Panc1 (cell line): ENCODE measurements at regions not wholly inside any gene's neighbourhood (a gene's known extent, or its start where the extent isn't known, plus 50 kb on each side); places are given as distances from the start of the nearest gene placed in this dataset.
"Not testable (repeated sequence)": the region's sequence is repeated elsewhere in the genome, so short reads cannot be mapped to it uniquely, and the experiment has no call there.

ENCODE experiments used
- ATAC-seq: fragments of 200-7000 bp; cut with Tn5 transposase; 2 replicates; pipeline ENCODE4 v1.9.1; 2020; ENCODE audit warnings: mild to moderate bottlenecking, moderate library complexity
- BruUV-seq: library from RNA; stranded (reverse); fragments of 400-500 nt; replicated peaks from 2 replicates; lab custom pipeline; 2021; lab: Mats Ljungman, UMichigan
- CTCF ChIA-PET: fragments of 300-600 bp; sonication (Branson Sonifier 250); formaldehyde crosslinking; loops from one replicate; lab custom pipeline; 2022; ENCODE audit warnings: antibody characterized with exemption; lab: Charles Lee
- POLR2A ChIA-PET: fragments of 300-600 bp; sonication (Branson Sonifier 250); formaldehyde crosslinking; loops from one replicate; lab custom pipeline; 2022; ENCODE audit warnings: antibody characterized with exemption; lab: Charles Lee
- DNase-seq: peaks from one replicate; pipeline ENCODE4 v3.0.0-alpha.2; 2010; ENCODE audit warnings: low read depth, low spot score
- H3K27ac ChIP-seq: 2 replicates; pipeline ENCODE4 v1.5.1; 2011; ENCODE audit warnings: mild to moderate bottlenecking, low read length, inconsistent platforms
- H3K27me3 ChIP-seq: fragments of 200-500 bp; sonication (Bioruptor generic); 2 replicates; pipeline ENCODE4 v1.6.0; 2014; ENCODE audit warnings: low read length, inconsistent platforms; ENCODE audit not compliant: control insufficient read depth, insufficient read depth
- H3K36me3 ChIP-seq: fragments of 200-500 bp; sonication (Bioruptor generic); 2 replicates; pipeline ENCODE4 v1.5.1; 2014; ENCODE audit warnings: inconsistent platforms, mild to moderate bottlenecking, low read length, moderate library complexity; ENCODE audit not compliant: control insufficient read depth, insufficient read depth
- H3K4me1 ChIP-seq: 2 replicates; pipeline ENCODE4 v1.5.1; 2011; ENCODE audit warnings: inconsistent platforms, mild to moderate bottlenecking, low read length, moderate library complexity; ENCODE audit not compliant: control insufficient read depth, insufficient read depth
- H3K4me3 ChIP-seq, 2 experiments: 2 replicates each; pipeline ENCODE4 v1.5.1; 2011 to 2012; ENCODE audit warnings: low read depth in 2 of 2, low read length in 2 of 2, mild to moderate bottlenecking in 2 of 2, inconsistent platforms in 1 of 2, moderate library complexity in 1 of 2
- H3K9me3 ChIP-seq: fragments of 200-500 bp; sonication (Bioruptor generic); 2 replicates; pipeline ENCODE4 v1.5.1; 2014; ENCODE audit warnings: low read depth, mild to moderate bottlenecking, inconsistent platforms, low read length, moderate library complexity; ENCODE audit not compliant: control insufficient read depth, insufficient read depth
- POLR2AphosphoS5 ChIP-seq: IDR thresholded peaks from 2 replicates; pipeline ENCODE4 v1.6.1; 2012; ENCODE audit warnings: mild to moderate bottlenecking, low read depth, low read length, moderate library complexity
- SIN3A ChIP-seq: IDR thresholded peaks from 2 replicates; pipeline ENCODE4 v1.6.1; 2012; ENCODE audit warnings: low read depth, mild to moderate bottlenecking, low read length, moderate library complexity, borderline replicate concordance; ENCODE audit not compliant: insufficient read depth
- TCF7L2 ChIP-seq: IDR thresholded peaks from 2 replicates; pipeline ENCODE4 v1.6.1; 2011; ENCODE audit warnings: mild to moderate bottlenecking, low read depth, low read length, inconsistent platforms
- in situ Hi-C: cut with HindIII; loops from 2 replicates; pipeline ENCODE4 v1.10.0; 2016; ENCODE audit warnings: low sequenced_read_pairs, low pct_unique_long_range_greater_than_20kb
- intact Hi-C: fragments of 100-400 bp; cut with micrococcal nuclease; formaldehyde crosslinking; loops from one replicate; pipeline ENCODE4 v1.10.0; 2022; ENCODE audit not compliant: unreplicated experiment
- TF ChIP-seq, protein P1 (sequence below): fragments of 450-650 bp; IDR thresholded peaks from 2 replicates; pipeline ENCODE4 v1.5.1; 2017; ENCODE audit warnings: mild to moderate bottlenecking
- TF ChIP-seq, protein P2 (sequence below), 2 experiments: IDR thresholded peaks; 2 replicates each; pipeline ENCODE4 v1.6.1; 2011 to 2012; ENCODE audit warnings: low read depth in 2 of 2, control low read depth in 1 of 2, low read length in 1 of 2, mild to moderate bottlenecking in 1 of 2, moderate library complexity in 1 of 2; ENCODE audit not compliant: insufficient read depth in 1 of 2

DNA sequence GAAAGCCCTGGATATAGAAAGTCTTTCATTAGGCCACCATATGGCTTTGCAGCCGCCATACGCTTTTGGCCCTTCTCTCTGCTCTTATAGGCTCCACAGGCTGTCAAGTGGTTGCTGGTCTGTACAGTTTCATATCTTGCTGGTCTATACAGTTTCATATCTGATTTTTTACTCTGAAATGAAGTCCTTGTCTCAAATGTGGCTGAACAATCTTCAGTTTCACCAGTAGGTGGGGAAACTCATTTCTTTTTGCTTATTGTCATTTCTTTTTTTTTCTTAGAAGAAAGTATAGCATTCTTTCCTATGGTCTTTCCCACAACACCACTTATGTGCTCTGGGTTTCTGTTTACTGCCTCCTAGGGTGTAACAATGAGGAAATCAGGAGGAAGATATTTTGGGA lies 771.4 kb upstream of the MMS22L start:
- ATAC-seq (no peak), DNase-seq (no peak)
- Histone ChIP-seq H3K4me3 (no peak overlapping the region), H3K27ac (no peak overlapping the region), H3K27me3 (0 out of 2 replicates have a peak, but pooled peaks cover under 1% of the 10 kb centered on the region), H3K4me1 (no peaks in the 10 kb centered on the region), H3K36me3 (no peaks in the 10 kb centered on the region), H3K9me3 (no peaks in the 10 kb centered on the region)
- CTCF ChIA-PET, result no interaction called here
- BruUV-seq, result no TSS peak
- in situ Hi-C loops (no loop called here), intact Hi-C loops (loop anchor here (5.0 kb wide), 1 partner anchor 793 kb away; no protein-coding TSS in a partner anchor)
- TF ChIP-seq, protein P1, sequence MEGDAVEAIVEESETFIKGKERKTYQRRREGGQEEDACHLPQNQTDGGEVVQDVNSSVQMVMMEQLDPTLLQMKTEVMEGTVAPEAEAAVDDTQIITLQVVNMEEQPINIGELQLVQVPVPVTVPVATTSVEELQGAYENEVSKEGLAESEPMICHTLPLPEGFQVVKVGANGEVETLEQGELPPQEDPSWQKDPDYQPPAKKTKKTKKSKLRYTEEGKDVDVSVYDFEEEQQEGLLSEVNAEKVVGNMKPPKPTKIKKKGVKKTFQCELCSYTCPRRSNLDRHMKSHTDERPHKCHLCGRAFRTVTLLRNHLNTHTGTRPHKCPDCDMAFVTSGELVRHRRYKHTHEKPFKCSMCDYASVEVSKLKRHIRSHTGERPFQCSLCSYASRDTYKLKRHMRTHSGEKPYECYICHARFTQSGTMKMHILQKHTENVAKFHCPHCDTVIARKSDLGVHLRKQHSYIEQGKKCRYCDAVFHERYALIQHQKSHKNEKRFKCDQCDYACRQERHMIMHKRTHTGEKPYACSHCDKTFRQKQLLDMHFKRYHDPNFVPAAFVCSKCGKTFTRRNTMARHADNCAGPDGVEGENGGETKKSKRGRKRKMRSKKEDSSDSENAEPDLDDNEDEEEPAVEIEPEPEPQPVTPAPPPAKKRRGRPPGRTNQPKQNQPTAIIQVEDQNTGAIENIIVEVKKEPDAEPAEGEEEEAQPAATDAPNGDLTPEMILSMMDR, result peak; percentile 41; the same call in 1 of the 2 replicates
- TF ChIP-seq POLR2AphosphoS5 (no peak), TCF7L2 (no peak)
- POLR2A ChIA-PET, result no interaction called here

DNA sequence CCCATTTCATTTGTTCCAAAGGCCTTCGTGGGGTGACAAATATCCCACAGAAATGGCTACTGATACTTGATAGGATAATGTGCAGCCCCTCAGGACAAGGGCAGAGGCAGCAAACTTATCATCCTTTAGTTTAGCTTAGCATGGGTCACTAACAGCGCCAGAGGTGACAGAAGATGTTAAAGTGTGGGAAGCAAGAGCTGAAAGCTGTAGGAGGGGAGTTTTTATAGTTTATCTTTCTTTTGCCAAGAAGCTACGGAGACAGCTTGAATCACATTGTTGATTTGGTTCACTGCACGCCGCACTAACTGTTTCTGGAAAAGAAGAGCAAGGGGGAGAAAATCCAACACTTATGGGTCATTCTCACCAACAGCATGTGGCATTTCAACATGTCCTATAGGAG lies 773.9 kb upstream of the MMS22L start:
- Histone ChIP-seq H3K4me1 (no peaks in the 10 kb centered on the region), H3K4me3 (no peak overlapping the region), H3K27me3 (no peaks in the 10 kb centered on the region), H3K27ac (no peak overlapping the region), H3K9me3 (no peaks in the 10 kb centered on the region), H3K36me3 (no peaks in the 10 kb centered on the region)
- ATAC-seq (no peak), DNase-seq (no peak)
- TF ChIP-seq, protein P1, result no peak
- in situ Hi-C loops, result no loop called here
- intact Hi-C loops, result no loop called here
- ChIA-PET CTCF (no interaction called here), POLR2A (no interaction called here)
- BruUV-seq, result no TSS peak

GRCh38 chr6:98067375-98067774 lies 767.0 kb upstream of the POU3F2 start:
- no peak for TF ChIP-seq TCF7L2
- TF ChIP-seq SIN3A, result no peak
- TF ChIP-seq, protein P1, result no peak
- TF ChIP-seq, protein P2, sequence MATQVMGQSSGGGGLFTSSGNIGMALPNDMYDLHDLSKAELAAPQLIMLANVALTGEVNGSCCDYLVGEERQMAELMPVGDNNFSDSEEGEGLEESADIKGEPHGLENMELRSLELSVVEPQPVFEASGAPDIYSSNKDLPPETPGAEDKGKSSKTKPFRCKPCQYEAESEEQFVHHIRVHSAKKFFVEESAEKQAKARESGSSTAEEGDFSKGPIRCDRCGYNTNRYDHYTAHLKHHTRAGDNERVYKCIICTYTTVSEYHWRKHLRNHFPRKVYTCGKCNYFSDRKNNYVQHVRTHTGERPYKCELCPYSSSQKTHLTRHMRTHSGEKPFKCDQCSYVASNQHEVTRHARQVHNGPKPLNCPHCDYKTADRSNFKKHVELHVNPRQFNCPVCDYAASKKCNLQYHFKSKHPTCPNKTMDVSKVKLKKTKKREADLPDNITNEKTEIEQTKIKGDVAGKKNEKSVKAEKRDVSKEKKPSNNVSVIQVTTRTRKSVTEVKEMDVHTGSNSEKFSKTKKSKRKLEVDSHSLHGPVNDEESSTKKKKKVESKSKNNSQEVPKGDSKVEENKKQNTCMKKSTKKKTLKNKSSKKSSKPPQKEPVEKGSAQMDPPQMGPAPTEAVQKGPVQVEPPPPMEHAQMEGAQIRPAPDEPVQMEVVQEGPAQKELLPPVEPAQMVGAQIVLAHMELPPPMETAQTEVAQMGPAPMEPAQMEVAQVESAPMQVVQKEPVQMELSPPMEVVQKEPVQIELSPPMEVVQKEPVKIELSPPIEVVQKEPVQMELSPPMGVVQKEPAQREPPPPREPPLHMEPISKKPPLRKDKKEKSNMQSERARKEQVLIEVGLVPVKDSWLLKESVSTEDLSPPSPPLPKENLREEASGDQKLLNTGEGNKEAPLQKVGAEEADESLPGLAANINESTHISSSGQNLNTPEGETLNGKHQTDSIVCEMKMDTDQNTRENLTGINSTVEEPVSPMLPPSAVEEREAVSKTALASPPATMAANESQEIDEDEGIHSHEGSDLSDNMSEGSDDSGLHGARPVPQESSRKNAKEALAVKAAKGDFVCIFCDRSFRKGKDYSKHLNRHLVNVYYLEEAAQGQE (IDR thresholded peaks at IDR 0.05; ENCODE audit: insufficient read depth in 1 of 2, low read depth in 2 of 2, low read length in 1 of 2), result no peak
- Histone ChIP-seq H3K4me1 (no peaks in the 10 kb centered on the region), H3K27me3 (no peaks in the 10 kb centered on the region), H3K9me3 (no peaks in the 10 kb centered on the region), H3K27ac (no peak overlapping the region), H3K4me3 (no peak overlapping the region), H3K36me3 (no peaks in the 10 kb centered on the region)
- CTCF ChIA-PET, result no interaction called here
- intact Hi-C loops, result no loop called here
- in situ Hi-C loops, result no loop called here
- DNase-seq (no peak), ATAC-seq (no peak)
- BruUV-seq, result no TSS peak
- POLR2A ChIA-PET, result no interaction called here

- POLR2A ChIA-PET, ATAC-seq, BruUV-seq, H3K36me3 ChIP-seq, H3K4me1 ChIP-seq, H3K27ac ChIP-seq, in situ Hi-C loops, H3K4me3 ChIP-seq, H3K9me3 ChIP-seq, DNase-seq, CTCF ChIA-PET, H3K27me3 ChIP-seq, intact Hi-C loops: not testable (repeated sequence)
Measured at GRCh38 chr6:98088537-98088936, 745.8 kb upstream of the POU3F2 start.
